ENCODE measurements at regions not wholly inside any gene's neighbourhood (a gene's known extent, or its start where the extent isn't known, plus 50 kb on each side); places are given as distances from the start of the nearest gene placed in this dataset.

DNA sequence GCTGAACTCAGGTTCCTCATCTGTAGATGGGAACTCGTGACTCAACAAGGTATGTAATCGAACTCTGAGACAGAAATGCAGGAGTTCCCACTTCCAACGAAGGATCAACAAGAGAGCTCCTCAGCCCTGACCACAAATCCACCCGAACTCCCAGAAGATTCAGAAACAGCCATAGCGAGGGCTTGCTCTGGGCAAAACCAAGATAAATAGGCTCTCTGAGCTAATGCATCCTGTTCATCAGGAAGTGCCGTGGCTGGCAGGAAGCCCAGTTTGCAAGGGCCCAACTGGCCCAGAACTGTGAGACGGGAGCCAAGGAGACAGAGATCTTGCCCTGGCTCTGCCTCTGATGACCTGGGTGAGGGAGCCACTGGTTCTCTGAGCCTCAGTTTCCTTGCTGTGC lies 141.7 kb upstream of the PFKP start:
- H3K9me3 ChIP-seq (ENCODE audit: control insufficient read depth in 2 of 2, low read length in 2 of 2) = no peaks in the 10 kb centered on the region
- peaks cover 4% of the 10 kb centered on the region for H3K4me1 ChIP-seq (ENCODE audit: control insufficient read depth, insufficient read depth, low read length, poor library complexity, severe bottlenecking)
- H3K27me3 ChIP-seq (ENCODE audit: control insufficient read depth, insufficient read depth, low read length) = no peaks in the 10 kb centered on the region
- no peaks in the 10 kb centered on the region for H3K36me3 ChIP-seq (ENCODE audit: control insufficient read depth, insufficient read depth, low read length)
- DNase-seq (peak in 1 of 3 donors; percentile 17), ATAC-seq (ENCODE audit: low read depth in 2 of 2) (no peak)
- no peak overlapping the region for H3K27ac ChIP-seq (ENCODE audit: insufficient read depth, low read length, poor library complexity, severe bottlenecking)
- Mint-ChIP-seq H3K36me3 (no peaks in the 10 kb centered on the region), H3K9me3 (peaks cover 0 to 2% (median 0%) of the 10 kb centered on the region in 7 donors), H3K4me3 (no peak overlapping the region), H3K4me1 (peaks cover 0 to 17% (median 2%) of the 10 kb centered on the region in 4 donors), H3K27me3 (peaks cover 7% of the 10 kb centered on the region), H3K27ac (no peak overlapping the region)
- H3K4me3 ChIP-seq (ENCODE audit: low read depth, low read length) = no peak overlapping the region

DNA sequence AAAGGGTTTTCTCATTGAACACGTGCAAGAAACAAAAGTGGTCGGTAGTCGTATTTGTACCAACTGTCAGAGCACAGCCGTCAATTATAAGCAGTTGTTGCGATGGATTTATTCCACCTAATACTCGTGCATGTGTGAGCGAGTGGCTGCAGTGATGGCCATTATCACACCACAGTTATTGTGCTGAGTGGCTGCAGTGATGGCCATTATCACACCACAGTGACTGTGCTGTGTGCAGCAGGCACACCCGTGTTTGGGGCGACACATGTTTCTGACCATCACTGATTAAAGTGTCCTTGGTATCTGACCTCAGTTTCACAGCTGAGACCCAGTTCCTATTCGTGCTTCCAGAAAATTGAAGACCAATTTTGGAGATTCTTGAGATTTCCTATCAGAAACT lies 142.9 kb upstream of the PFKP start:
- Mint-ChIP-seq H3K36me3 (no peaks in the 10 kb centered on the region), H3K27ac (no peak overlapping the region), H3K4me1 (peaks cover 0 to 17% (median 2%) of the 10 kb centered on the region in 4 donors), H3K4me3 (no peak overlapping the region), H3K27me3 (peaks cover 13% of the 10 kb centered on the region), H3K9me3 (peaks cover 0 to 2% (median 0%) of the 10 kb centered on the region in 7 donors)
- H3K9me3 ChIP-seq (ENCODE audit: control insufficient read depth in 2 of 2, low read length in 2 of 2) = no peaks in the 10 kb centered on the region
- H3K36me3 ChIP-seq (ENCODE audit: control insufficient read depth, insufficient read depth, low read length) = no peaks in the 10 kb centered on the region
- no peaks in the 10 kb centered on the region for H3K27me3 ChIP-seq (ENCODE audit: control insufficient read depth, insufficient read depth, low read length)
- DNase-seq (no peak), ATAC-seq (ENCODE audit: low read depth in 2 of 2) (no peak)
- no peak overlapping the region for H3K4me3 ChIP-seq (ENCODE audit: low read depth, low read length)
- H3K4me1 ChIP-seq (ENCODE audit: control insufficient read depth, insufficient read depth, low read length, poor library complexity, severe bottlenecking) = peaks cover 4% of the 10 kb centered on the region
- H3K27ac ChIP-seq (ENCODE audit: insufficient read depth, low read length, poor library complexity, severe bottlenecking) = no peak overlapping the region

DNA sequence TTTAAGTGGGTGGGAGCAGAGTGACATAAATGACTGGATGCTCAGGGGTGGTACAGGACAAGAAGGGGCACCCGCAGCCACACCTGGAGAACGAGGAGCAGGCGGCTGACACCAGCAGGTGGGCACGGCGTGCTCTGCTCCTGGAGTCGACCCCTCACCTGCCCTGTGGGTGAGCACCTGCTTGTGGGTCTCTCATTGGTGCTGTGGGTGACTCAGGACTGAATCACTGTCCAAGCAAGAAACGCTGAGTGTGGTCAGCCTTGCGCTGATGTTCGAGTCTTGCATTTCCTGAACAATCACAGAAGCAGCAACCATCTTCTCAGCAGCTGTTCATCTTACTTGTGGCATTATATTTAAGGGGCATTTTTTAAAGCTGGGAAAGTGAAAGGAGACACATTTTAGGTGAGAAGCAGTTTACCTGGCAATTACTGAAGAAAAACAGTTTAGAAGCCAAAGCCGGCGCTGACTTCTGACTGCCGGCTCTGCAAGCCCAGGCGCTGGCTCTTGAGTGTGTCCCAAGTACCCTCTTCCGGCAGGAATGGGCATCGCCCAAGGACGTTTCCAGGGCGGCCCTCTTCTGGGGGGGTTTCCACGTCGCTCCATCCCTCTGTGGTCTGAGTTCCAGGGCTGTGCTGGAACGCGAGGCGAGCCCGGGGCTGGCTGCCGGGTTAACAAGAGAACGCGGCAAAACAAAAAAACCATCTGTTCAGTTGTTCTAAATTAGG lies 145.2 kb upstream of the PFKP start:
- H3K9me3 ChIP-seq (ENCODE audit: control insufficient read depth in 2 of 2, low read length in 2 of 2) = no peaks in the 10 kb centered on the region
- H3K27ac ChIP-seq (ENCODE audit: insufficient read depth, low read length, poor library complexity, severe bottlenecking) = no peak overlapping the region
- H3K4me1 ChIP-seq (ENCODE audit: control insufficient read depth, insufficient read depth, low read length, poor library complexity, severe bottlenecking) = peaks cover 4% of the 10 kb centered on the region
- DNase-seq (no peak), ATAC-seq (ENCODE audit: low read depth in 2 of 2) (no peak)
- peaks cover 0 to 6% (median 0%) of the 10 kb centered on the region in 4 donors for H3K4me1 Mint-ChIP-seq
- H3K27me3 ChIP-seq (ENCODE audit: control insufficient read depth, insufficient read depth, low read length) = no peaks in the 10 kb centered on the region
- no peaks in the 10 kb centered on the region for H3K36me3 ChIP-seq (ENCODE audit: control insufficient read depth, insufficient read depth, low read length)
- H3K27me3 Mint-ChIP-seq = peaks cover 6% of the 10 kb centered on the region
- H3K9me3 Mint-ChIP-seq = peaks cover 0 to 2% (median 0%) of the 10 kb centered on the region in 7 donors
- no peak overlapping the region for H3K4me3 Mint-ChIP-seq
- H3K4me3 ChIP-seq (ENCODE audit: low read depth, low read length) = no peak overlapping the region
- H3K36me3 Mint-ChIP-seq = no peaks in the 10 kb centered on the region
- H3K27ac Mint-ChIP-seq = no peak overlapping the region

DNA sequence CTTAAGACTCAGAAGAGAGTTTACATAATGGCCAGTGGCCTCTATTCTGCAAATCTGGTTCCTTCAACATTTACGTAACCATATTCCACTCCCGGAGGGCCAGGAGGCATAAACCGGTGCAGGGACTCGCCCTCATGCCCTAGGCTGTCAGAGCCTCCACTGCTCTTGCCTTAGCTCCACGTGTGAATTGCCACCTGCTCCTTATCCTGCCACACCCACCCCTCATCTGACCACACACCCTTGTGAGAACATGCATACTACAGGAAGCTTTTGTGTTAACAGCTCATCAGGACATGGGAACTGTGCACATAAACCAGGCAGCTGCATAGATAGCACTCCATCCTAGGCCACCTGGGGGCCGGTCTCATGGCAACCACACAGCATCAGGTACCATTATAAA lies 146.7 kb upstream of the PFKP start:
- H3K4me1 ChIP-seq (ENCODE audit: control insufficient read depth, insufficient read depth, low read length, poor library complexity, severe bottlenecking) = peaks cover 3% of the 10 kb centered on the region
- Mint-ChIP-seq H3K4me3 (no peak overlapping the region), H3K27ac (no peak overlapping the region), H3K36me3 (no peaks in the 10 kb centered on the region), H3K4me1 (peaks cover 0 to 3% (median 0%) of the 10 kb centered on the region in 4 donors), H3K27me3 (peaks cover 11% of the 10 kb centered on the region), H3K9me3 (peaks cover 0 to 2% (median 0%) of the 10 kb centered on the region in 7 donors)
- no peak overlapping the region for H3K27ac ChIP-seq (ENCODE audit: insufficient read depth, low read length, poor library complexity, severe bottlenecking)
- H3K27me3 ChIP-seq (ENCODE audit: control insufficient read depth, insufficient read depth, low read length) = no peaks in the 10 kb centered on the region
- H3K36me3 ChIP-seq (ENCODE audit: control insufficient read depth, insufficient read depth, low read length) = no peaks in the 10 kb centered on the region
- DNase-seq (no peak), ATAC-seq (ENCODE audit: low read depth in 2 of 2) (no peak)
- H3K9me3 ChIP-seq (ENCODE audit: control insufficient read depth in 2 of 2, low read length in 2 of 2) = no peaks in the 10 kb centered on the region
- no peak overlapping the region for H3K4me3 ChIP-seq (ENCODE audit: low read depth, low read length)

DNA sequence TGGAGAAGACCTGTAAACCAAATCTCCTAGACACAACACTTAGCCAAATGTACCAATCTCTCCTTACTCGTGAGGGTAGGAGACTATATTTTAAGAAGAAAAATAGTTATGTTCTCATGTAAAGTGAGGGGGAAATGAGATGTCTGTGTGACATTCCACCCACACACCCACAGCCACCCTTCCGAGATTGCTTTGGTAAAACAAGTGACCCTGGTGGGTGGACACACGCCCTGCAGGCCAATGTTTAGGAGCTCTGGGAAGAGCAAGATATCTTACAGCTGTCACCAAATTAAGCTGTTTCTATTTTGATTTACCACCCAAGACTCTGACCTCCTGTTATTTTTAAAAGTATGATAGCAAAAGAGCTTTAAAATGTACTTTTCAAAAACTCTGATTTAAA lies 147.2 kb upstream of the PFKP start:
- Mint-ChIP-seq H3K4me3 (no peak overlapping the region), H3K27ac (no peak overlapping the region), H3K4me1 (no peaks in the 10 kb centered on the region), H3K36me3 (no peaks in the 10 kb centered on the region), H3K27me3 (peaks cover 12% of the 10 kb centered on the region), H3K9me3 (peaks cover 0 to 2% (median 0%) of the 10 kb centered on the region in 7 donors)
- H3K27me3 ChIP-seq (ENCODE audit: control insufficient read depth, insufficient read depth, low read length) = no peaks in the 10 kb centered on the region
- no peak overlapping the region for H3K27ac ChIP-seq (ENCODE audit: insufficient read depth, low read length, poor library complexity, severe bottlenecking)
- no peaks in the 10 kb centered on the region for H3K4me1 ChIP-seq (ENCODE audit: control insufficient read depth, insufficient read depth, low read length, poor library complexity, severe bottlenecking)
- H3K9me3 ChIP-seq (ENCODE audit: control insufficient read depth in 2 of 2, low read length in 2 of 2) = no peaks in the 10 kb centered on the region
- ATAC-seq (ENCODE audit: low read depth in 2 of 2) (no peak), DNase-seq (no peak)
- H3K36me3 ChIP-seq (ENCODE audit: control insufficient read depth, insufficient read depth, low read length) = no peaks in the 10 kb centered on the region
- no peak overlapping the region for H3K4me3 ChIP-seq (ENCODE audit: low read depth, low read length)

DNA sequence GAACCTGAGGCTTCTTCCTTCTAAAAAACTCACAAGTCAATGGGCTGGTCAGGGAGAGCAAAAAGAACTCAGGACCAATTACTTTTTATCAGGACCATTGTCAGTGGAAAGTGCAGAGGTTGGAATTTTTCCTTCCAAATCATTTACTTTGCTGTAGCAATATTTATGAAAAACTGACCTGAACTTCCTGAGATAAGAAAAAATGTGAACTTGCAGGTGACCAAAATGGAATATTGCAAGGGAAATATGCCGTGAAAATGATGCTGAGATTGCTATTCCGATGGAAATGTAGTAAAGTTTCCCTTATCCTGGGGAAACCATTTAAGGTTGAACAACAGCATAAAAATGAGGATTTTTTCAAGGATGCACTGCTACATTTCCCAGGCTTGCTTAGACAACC lies 148.3 kb upstream of the PFKP start:
- no peaks in the 10 kb centered on the region for H3K4me1 ChIP-seq (ENCODE audit: control insufficient read depth, insufficient read depth, low read length, poor library complexity, severe bottlenecking)
- H3K4me1 Mint-ChIP-seq = no peaks in the 10 kb centered on the region

DNA sequence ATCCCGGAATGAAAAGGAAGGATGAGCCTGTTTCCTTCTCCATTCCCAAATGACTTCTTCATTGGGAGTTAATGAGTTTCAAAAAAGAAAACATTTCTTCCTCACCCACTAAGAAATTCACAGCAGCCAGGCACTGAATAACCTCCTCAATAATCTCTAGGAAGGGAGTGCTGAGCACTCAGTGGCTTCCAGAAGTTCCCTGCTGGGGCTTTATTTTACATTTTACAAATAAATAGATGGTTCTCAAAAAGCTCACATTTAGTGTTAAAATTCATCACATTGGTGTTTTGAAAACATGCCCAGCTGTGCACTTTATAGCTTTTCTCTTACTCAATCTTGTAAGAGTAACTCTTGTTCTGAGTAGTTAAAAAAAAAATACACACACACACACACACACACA lies 148.9 kb upstream of the PFKP start:
- Mint-ChIP-seq H3K4me1 (no peaks in the 10 kb centered on the region), H3K9me3 (peaks cover 0 to 2% (median 0%) of the 10 kb centered on the region in 7 donors), H3K27ac (no peak overlapping the region), H3K4me3 (no peak overlapping the region), H3K27me3 (peaks cover 12% of the 10 kb centered on the region), H3K36me3 (no peaks in the 10 kb centered on the region)
- Histone ChIP-seq H3K9me3 (ENCODE audit: control insufficient read depth in 2 of 2, low read length in 2 of 2) (no peaks in the 10 kb centered on the region), H3K36me3 (ENCODE audit: control insufficient read depth, insufficient read depth, low read length) (no peaks in the 10 kb centered on the region), H3K27me3 (ENCODE audit: control insufficient read depth, insufficient read depth, low read length) (no peaks in the 10 kb centered on the region), H3K4me3 (ENCODE audit: low read depth, low read length) (no peak overlapping the region), H3K4me1 (ENCODE audit: control insufficient read depth, insufficient read depth, low read length, poor library complexity, severe bottlenecking) (no peaks in the 10 kb centered on the region), H3K27ac (ENCODE audit: insufficient read depth, low read length, poor library complexity, severe bottlenecking) (no peak overlapping the region)
- DNase-seq (no peak), ATAC-seq (ENCODE audit: low read depth in 2 of 2) (no peak)

More for the DNA sequence above, 148.3 kb upstream of the PFKP start:
- no peak for DNase-seq
- Histone ChIP-seq H3K27me3 (ENCODE audit: control insufficient read depth, insufficient read depth, low read length) (no peaks in the 10 kb centered on the region), H3K4me3 (ENCODE audit: low read depth, low read length) (no peak overlapping the region), H3K27ac (ENCODE audit: insufficient read depth, low read length, poor library complexity, severe bottlenecking) (no peak overlapping the region), H3K36me3 (ENCODE audit: control insufficient read depth, insufficient read depth, low read length) (no peaks in the 10 kb centered on the region), H3K9me3 (ENCODE audit: control insufficient read depth in 2 of 2, low read length in 2 of 2) (no peaks in the 10 kb centered on the region)
- no peaks in the 10 kb centered on the region for H3K36me3 Mint-ChIP-seq
- no peak overlapping the region for H3K27ac Mint-ChIP-seq
- H3K27me3 Mint-ChIP-seq = peaks cover 12% of the 10 kb centered on the region
- peaks cover 0 to 2% (median 0%) of the 10 kb centered on the region in 7 donors for H3K9me3 Mint-ChIP-seq
- no peak overlapping the region for H3K4me3 Mint-ChIP-seq
- no peak for ATAC-seq (ENCODE audit: low read depth in 2 of 2)

DNA sequence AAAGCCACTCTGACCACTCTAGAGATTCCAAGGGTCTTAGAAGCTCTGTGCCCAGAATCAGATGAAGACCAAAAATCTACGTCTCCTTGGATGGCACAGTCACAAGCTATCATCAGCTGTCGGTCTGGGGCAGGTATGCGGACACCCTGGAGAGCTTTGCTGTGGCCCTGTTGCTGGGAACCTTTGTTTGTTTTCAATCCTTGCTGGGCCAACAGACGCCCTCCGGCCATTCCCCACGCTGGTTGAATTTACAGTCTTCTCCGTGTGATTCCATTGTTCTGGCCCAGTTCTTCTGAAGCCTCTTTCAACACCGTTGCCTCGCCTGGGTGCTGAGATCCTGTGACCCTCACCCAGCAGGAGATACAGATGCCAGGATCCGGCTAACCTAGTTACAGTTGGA lies 149.4 kb upstream of the PFKP start:
- Histone ChIP-seq H3K4me3 (ENCODE audit: low read depth, low read length) (no peak overlapping the region), H3K36me3 (ENCODE audit: control insufficient read depth, insufficient read depth, low read length) (no peaks in the 10 kb centered on the region), H3K4me1 (ENCODE audit: control insufficient read depth, insufficient read depth, low read length, poor library complexity, severe bottlenecking) (no peaks in the 10 kb centered on the region), H3K9me3 (ENCODE audit: control insufficient read depth in 2 of 2, low read length in 2 of 2) (no peaks in the 10 kb centered on the region), H3K27ac (ENCODE audit: insufficient read depth, low read length, poor library complexity, severe bottlenecking) (no peak overlapping the region), H3K27me3 (ENCODE audit: control insufficient read depth, insufficient read depth, low read length) (no peaks in the 10 kb centered on the region)
- no peak overlapping the region for H3K4me3 Mint-ChIP-seq
- ATAC-seq (ENCODE audit: low read depth in 2 of 2) (no peak), DNase-seq (no peak)
- no peaks in the 10 kb centered on the region for H3K4me1 Mint-ChIP-seq
- no peak overlapping the region for H3K27ac Mint-ChIP-seq
- H3K27me3 Mint-ChIP-seq = peaks cover 12% of the 10 kb centered on the region
- peaks cover 0 to 2% (median 0%) of the 10 kb centered on the region in 7 donors for H3K9me3 Mint-ChIP-seq
- no peaks in the 10 kb centered on the region for H3K36me3 Mint-ChIP-seq
